SW480 (cell line): ENCODE measurements at regions not wholly inside any gene's neighbourhood (a gene's known extent, or its start where the extent isn't known, plus 50 kb on each side); places are given as distances from the start of the nearest gene placed in this dataset.
"Not testable (repeated sequence)": the region's sequence is repeated elsewhere in the genome, so short reads cannot be mapped to it uniquely, and the experiment has no call there.

Source experiments
- DNase-seq: peaks from one replicate; pipeline ENCODE4 v3.0.0-alpha.2; 2016; ENCODE audit warnings: low spot score

DNA sequence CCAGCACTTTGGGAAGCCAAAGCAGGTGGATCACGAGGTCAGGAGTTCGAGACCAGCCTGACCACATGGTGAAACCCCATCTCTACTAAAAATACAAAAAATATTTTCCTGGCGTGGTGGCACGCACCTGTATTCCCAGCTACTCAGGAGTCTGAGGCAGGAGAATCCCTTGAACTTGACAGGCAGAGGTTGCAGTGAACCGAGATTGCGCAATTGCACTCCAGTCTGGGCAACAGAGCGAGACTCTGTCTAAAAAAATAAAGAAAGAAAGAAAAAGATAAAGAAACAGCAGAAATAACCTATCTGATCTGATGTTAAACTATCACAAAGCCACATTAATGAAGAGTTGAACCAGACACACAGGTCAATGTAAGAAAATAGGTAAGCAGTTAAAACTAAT is 696.2 kb upstream of the SALL3 start:
- not testable (repeated sequence) for DNase-seq

GRCh38 chr18:78292618-78293380 is 686.8 kb upstream of the SALL3 start:
- DNase-seq = no peak

DNA sequence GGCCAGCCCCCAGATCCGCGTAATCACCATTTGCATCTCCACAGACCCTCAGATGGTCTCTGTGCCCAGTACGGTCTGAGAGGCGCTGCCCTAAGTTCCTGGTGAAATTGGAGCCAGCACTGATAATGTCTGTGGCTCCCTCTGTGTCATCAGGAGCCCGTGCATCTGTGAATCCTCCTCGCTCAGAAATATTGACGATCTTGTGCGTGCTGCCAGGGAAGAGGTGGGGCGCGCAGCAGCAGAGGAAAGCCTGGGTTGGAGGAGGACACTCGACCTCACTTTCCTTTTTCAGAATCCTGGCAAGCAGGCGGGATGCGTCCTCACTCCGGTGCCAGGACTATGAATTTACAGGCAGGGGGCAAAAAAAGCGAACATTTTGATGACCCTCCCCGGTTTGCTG is 686.1 kb upstream of the SALL3 start:
- DNase-seq = peak; percentile 0

GRCh38 chr18:78293940-78294541 is 685.6 kb upstream of the SALL3 start:
- DNase-seq = peak; percentile 41

GRCh38 chr18:78295262-78295661 is 684.4 kb upstream of the SALL3 start:
- no peak for DNase-seq

GRCh38 chr18:78296166-78296565 is 683.5 kb upstream of the SALL3 start:
- no peak for DNase-seq

- DNase-seq = no peak
Measured at GRCh38 chr18:78297048-78297447, 682.6 kb upstream of the SALL3 start.

DNA sequence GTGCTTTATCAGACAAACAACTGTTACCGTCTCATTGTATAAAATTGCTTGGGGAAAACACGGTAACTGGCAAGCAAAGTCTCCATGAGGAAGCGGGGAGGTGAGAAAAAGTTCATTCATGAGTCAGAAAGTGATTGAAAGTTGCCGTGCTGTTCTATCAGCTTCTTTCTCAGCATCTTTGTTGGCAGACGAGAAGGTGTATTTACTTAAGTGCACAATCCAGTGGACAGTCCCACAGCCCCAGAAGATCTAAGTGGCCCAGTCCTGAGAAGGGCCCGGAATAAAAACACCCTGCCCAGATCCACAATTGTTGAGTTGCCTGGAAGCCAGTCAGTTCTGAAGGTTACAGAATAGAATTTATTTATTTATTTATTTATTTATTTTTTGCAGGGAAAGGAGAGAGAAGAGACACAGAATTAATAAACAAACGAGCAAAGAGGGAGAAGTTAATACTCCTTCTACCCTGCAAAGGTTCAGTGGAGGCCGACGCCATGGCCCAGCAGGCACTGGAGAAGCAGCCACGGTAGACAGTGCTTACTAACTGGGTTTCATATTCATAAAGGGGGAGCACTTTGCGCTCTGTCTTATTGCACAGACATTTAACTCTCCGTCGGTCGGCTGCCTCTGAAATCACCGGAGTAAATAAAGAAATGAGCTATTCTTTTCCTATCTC is 676.0 kb upstream of the SALL3 start:
- DNase-seq = no peak

GRCh38 chr18:78304192-78305164 is 675.1 kb upstream of the SALL3 start:
- no peak for DNase-seq

GRCh38 chr18:78305789-78306188 is 673.8 kb upstream of the SALL3 start:
- DNase-seq = no peak

GRCh38 chr18:78309307-78309706 is 670.3 kb upstream of the SALL3 start:
- DNase-seq = no peak

DNA sequence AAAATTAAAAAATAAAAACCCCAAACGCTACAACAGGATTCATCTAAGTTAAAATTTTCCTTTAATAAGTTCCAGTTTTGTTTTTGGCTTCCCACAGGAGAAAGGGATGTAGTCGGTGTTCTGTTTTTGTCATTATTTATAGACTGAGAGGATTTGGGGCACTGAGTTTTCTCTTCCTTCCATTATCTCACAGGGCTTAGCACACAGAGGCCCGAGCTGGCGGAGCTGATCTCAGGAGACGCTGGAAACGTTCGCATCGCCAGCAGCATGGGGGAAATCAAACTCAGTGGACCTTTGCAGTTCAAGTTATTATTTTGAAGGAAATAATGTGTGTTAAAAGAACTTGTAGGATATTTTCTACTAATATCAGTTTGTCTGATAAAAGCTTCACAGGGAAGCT is 669.7 kb upstream of the SALL3 start:
- no peak for DNase-seq

- DNase-seq = no peak
Measured at GRCh38 chr18:78319264-78319663, 660.4 kb upstream of the SALL3 start.

DNA sequence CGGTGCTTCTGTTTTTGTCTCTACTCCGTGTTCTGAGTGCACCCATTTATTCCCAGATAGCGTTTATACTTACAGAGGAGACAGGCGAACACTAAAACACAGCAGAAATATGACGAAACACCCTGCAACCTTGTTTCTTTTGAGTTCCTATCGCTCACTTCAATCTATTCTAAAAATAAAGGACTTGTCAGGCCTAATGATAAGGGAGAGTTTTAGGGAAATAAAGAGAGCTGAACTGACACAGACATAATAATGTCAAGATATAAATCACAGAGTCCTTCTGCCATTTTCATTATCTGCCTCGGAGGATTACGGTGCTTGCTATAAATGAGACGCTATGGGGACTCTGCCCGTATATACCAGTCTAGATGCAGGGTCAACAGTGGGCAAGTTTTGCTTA is 659.7 kb upstream of the SALL3 start:
- no peak for DNase-seq

- no peak for DNase-seq
Measured at GRCh38 chr18:78321402-78321801, 658.2 kb upstream of the SALL3 start.

- DNase-seq = no peak
Measured at GRCh38 chr18:78323453-78324197, 656.0 kb upstream of the SALL3 start.

DNA sequence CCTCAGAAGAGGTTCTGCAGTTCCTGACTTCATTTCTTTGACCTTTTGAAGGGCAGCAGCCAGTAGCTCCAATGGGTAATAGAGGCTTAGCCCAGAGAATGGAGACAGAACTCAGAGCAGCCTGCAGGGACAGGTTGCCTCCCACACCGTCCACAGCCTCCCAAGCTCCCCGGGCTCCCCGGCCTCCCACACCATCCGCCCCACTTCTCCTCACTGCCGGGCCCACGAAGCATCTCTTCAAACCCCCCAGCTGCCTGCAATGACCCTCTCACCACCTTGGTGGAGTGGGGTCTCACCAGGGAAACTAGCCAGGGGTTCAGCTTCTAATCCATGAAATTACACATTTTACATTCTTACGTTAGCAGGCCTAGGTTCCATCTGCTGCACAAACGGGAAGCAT is 652.0 kb upstream of the SALL3 start:
- DNase-seq = no peak

- DNase-seq = no peak
Measured at GRCh38 chr18:78330766-78331165, 648.9 kb upstream of the SALL3 start.

DNA sequence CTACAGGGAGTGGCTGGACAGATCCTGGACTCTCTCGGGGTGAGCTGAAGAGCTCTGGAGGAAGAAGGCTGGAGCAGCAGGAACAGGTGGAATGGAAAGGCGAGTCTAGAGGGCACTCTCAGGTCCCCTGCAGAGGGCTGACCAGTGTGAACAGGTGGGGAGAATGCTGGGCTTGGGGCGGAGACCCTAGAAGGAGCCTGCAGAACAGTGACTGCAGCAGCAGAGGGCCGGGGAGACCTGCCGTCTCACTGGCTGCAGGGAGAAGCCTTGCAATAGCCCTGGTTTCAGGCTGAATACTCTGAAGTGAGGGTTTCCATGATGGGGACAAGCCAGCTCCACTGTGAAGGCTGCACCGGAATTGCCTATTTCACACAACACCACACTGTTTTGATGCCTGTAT is 626.7 kb upstream of the SALL3 start:
- no peak for DNase-seq

DNA sequence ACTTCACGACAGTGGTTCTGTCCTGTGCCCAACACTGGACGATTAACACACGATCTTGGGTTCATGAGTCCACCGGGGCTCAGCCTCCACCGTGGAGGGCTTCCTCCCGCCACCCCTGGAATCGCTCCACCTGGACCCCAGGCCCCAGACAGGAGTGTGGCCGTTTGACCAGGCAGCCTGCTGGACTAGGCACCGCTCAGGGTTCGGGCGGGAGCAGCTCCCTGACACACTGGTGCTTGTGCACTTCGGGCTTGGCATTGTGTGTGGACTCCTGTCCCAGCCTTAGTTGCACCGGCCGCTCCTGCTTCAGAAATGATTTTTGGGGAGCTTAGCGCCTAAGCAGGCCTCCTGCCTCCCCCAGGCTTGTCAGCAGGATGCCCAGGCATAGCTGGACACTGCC is 617.4 kb upstream of the SALL3 start:
- no peak for DNase-seq

- DNase-seq = no peak
Measured at GRCh38 chr18:78363556-78364387, 615.8 kb upstream of the SALL3 start.
